ENCODE measurements at regions not wholly inside any gene's neighbourhood (a gene's known extent, or its start where the extent isn't known, plus 50 kb on each side); places are given as distances from the start of the nearest gene placed in this dataset.
"Not testable (repeated sequence)": the region's sequence is repeated elsewhere in the genome, so short reads cannot be mapped to it uniquely, and the experiment has no call there.

DNA sequence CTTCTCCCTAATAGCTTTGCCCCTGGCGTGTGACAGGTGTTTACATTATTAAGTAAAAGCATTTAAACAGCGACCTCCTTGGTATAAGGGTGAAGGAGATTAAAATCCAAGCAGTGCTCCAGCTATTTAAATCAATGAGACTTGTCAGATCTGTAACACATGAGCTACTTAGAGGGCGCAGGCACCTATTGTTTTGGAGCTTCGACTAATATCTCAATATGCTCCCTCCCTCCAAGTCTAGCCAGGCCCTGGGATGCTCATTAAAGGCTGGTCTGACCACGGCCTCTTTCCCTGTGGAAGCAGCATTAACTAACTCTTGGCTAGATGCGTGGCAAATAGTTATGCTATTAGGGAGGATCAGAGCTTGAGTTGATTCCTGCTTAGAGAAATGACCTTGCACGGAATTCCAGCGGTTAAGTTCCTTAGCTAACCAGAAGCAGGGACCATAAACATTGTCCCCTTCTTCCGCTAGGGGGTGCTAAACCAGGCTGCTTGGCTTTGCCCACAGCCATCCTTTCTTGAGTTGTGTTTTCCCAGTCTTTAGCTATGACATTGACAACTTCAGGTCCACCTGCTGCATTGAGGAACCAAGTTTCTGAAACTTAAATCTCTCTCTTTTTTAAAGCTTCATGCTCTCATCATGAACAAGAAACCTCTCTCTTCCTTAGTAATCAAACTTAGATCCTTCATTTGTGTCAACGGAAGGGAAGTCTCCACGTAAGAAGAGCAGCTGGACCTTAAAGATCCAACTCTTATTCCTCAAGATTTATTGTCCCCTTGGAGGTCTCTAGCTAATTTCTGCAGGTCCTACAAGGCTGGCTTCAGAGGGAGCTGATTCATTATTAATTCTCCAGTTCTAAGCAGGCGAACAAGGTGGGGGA, 80.7 kb upstream of the IGFBP7 start:
- TF ChIP-seq, protein P1, sequence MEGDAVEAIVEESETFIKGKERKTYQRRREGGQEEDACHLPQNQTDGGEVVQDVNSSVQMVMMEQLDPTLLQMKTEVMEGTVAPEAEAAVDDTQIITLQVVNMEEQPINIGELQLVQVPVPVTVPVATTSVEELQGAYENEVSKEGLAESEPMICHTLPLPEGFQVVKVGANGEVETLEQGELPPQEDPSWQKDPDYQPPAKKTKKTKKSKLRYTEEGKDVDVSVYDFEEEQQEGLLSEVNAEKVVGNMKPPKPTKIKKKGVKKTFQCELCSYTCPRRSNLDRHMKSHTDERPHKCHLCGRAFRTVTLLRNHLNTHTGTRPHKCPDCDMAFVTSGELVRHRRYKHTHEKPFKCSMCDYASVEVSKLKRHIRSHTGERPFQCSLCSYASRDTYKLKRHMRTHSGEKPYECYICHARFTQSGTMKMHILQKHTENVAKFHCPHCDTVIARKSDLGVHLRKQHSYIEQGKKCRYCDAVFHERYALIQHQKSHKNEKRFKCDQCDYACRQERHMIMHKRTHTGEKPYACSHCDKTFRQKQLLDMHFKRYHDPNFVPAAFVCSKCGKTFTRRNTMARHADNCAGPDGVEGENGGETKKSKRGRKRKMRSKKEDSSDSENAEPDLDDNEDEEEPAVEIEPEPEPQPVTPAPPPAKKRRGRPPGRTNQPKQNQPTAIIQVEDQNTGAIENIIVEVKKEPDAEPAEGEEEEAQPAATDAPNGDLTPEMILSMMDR (IDR thresholded peaks at IDR 0.05; ENCODE audit: low read depth, low read length) = peak; percentile 63
- H3K4me3 ChIP-seq (ENCODE audit: low read depth, low read length) = no peak overlapping the region

DNA sequence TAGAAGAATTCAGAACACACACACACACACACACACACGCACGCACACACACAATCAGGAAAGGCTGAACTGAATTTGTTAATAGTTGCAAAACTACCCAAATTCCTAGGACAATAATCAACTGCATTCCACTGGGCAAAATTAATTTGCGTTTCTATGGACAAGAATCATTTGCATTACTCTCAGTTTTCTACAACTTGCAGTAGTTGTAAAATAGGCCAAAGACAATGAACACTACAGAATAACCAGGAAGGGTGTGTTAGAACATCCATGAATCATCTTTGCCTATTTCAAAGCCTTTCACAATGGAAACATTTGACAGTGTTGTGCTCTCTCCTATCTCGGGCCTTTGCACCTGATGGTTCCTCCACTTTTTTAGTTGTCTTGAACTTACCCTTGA, 77.1 kb upstream of the IGFBP7 start:
- TF ChIP-seq, protein P1 (IDR thresholded peaks at IDR 0.05; ENCODE audit: low read depth, low read length) = no peak
- H3K4me3 ChIP-seq (ENCODE audit: low read depth, low read length) = no peak overlapping the region

DNA sequence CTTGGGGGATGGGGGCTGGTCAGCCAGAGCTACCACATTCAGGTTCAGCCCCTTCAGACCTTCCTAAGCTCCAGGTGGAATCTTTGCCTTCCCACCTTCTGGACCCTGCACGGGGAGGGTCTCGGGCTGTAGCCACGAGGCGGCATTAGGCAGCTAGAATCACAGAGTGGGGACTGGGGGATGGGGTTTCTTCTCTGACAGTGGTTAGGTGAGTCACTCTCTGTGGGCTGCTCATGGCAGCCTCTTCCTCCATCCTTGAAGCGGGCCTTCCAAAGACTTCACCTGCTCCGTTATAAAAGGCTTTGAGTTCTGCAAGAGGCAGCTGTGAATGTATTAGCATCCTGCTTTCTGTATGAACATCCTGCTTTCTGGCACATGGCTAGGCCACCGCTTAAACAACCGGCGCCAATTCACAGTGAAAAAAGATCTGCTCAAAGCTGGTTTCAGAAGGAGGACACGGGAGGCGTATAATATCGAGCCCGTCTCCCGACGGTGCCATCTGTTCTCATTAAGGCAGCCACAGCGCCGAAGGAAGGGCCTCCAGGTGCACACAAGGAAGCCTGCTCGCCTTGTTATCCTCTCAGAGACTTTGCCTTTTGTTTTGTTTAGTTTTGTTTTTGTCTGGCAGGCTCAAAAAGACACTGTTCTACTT, 74.3 kb upstream of the IGFBP7 start:
- TF ChIP-seq, protein P1 (IDR thresholded peaks at IDR 0.05; ENCODE audit: low read depth, low read length) = no peak
- no peak overlapping the region for H3K4me3 ChIP-seq (ENCODE audit: low read depth, low read length)

DNA sequence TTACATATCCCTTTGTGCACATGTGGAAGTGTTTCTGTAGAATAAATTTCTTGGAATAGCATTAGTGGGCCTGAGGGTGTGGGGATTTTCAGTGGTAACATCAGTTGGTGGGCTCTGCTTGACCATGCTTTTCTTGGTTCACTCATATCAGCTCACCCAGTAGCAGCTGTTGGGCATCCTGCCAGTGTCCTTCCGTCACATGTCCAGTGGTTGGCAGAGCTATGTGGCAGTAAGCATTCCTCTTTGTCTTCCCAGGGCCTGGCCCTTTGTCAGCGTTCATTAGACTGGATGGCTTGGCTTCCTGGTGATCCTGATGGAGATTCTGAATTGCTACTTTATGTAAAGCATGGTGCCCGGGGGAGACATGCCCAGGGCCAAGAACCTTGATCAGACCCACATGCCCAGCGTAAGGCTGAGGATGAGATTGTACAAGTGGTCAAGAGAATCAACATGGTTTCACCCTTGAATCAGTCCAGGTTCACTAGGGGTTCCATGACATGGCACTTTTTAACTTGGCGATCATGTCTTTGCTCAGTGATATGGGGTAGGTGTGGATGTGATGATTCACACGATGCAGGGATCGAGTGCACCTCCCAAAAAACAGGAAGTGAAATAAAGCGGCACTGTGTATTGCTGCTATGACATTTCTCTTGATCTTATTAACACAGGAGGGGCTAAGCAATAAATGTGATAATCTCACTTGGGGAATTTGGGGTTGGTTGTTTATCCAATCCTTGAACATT, 72.1 kb upstream of the IGFBP7 start:
- H3K4me3 ChIP-seq (ENCODE audit: low read depth, low read length) = no peak overlapping the region
- TF ChIP-seq, protein P1 (IDR thresholded peaks at IDR 0.05; ENCODE audit: low read depth, low read length) = no peak

DNA sequence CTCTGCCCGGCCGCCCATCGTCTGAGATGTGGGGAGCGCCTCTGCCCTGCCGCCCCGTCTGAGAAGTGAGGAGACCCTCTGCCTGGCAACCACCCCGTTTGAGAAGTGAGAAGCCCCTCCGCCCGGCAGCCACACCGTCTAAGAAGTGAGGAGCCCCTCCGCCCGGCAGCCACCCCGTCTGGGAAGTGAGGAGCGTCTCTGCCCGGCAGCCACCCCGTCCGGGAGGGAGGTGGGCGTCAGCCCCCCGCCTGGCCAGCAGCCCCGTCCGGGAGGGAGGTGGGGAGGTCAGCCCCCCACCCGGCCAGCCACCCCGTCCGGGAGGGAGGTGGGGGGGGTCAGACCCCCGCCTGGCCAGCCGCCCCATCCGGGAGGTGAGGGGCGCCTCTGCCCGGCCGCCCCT, 63.0 kb upstream of the IGFBP7 start:
- not testable (repeated sequence) for H3K4me3 ChIP-seq (ENCODE audit: low read depth, low read length)

DNA sequence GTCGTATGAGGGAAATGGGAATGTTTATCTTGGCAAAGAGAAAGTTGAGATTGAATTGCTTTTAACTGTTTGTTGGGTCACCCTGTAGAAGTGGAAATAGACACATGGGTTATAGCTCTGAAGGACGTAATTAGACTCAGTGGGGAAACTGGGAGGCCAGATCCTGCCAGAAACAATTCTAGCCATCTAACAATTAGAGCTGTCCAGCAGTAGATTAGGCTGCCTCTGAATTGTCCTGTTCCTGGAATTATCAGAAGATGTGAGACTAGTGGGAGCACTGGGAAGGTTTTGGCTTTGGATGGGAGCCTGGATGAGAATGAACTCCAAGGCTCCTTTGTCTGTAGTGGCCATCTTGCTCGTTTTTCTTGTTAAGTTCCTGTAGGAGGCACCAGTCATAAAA, 61.9 kb upstream of the IGFBP7 start:
- TF ChIP-seq, protein P1 (IDR thresholded peaks at IDR 0.05; ENCODE audit: low read depth, low read length) = no peak
- H3K4me3 ChIP-seq (ENCODE audit: low read depth, low read length) = no peak overlapping the region

DNA sequence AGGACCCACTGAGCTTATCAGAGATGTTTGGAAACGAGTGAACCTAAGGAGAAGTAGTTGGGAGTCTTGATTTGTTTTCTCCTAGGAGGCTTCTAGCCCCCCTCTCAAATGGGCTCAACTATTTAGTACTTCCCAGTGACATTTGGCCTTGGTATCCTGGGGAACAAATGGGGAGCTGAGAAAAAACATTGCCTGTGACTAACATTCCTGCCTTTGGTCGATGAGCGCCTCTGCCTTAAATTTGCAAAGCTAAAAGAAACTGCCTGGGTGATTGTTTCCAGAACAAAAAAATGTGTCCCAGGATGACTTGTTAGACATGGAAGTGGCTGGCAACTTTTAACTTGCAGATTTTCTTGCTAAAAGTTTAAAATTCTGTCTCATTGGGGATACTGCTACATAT, 58.8 kb upstream of the IGFBP7 start:
- TF ChIP-seq, protein P1 (IDR thresholded peaks at IDR 0.05; ENCODE audit: low read depth, low read length) = no peak
- H3K4me3 ChIP-seq (ENCODE audit: low read depth, low read length) = no peak overlapping the region

All from WI38 (cell line).